KMS-11 (cell line): ENCODE measurements at regions not wholly inside any gene's neighbourhood (a gene's known extent, or its start where the extent isn't known, plus 50 kb on each side); places are given as distances from the start of the nearest gene placed in this dataset.

Experiments used
- H2AFZ ChIP-seq: fragments of 200-600 bp; sonication (generic); 2 replicates; pipeline ENCODE4 v1.6.1; 2016; ENCODE audit warnings: antibody characterized with exemption, mixed run types, low read depth
- H3K27ac ChIP-seq: fragments of 200-600 bp; sonication (generic); 2 replicates; pipeline ENCODE4 v1.6.1; 2016; ENCODE audit warnings: mild to moderate bottlenecking, mixed run types
- H3K27me3 ChIP-seq: fragments of 200-600 bp; sonication (generic); 2 replicates; pipeline ENCODE4 v1.6.1; 2017; ENCODE audit warnings: mild to moderate bottlenecking, low read depth, mixed run types, moderate library complexity; ENCODE audit not compliant: insufficient read depth
- H3K36me3 ChIP-seq: fragments of 200-600 bp; sonication (generic); 2 replicates; pipeline ENCODE4 v1.6.1; 2017; ENCODE audit warnings: mild to moderate bottlenecking, mixed run types; ENCODE audit not compliant: insufficient read depth
- H3K4me1 ChIP-seq: fragments of 200-600 bp; sonication (generic); 2 replicates; pipeline ENCODE4 v1.6.1; 2016; ENCODE audit warnings: mild to moderate bottlenecking, low read depth, mixed run types; ENCODE audit not compliant: poor library complexity, severe bottlenecking
- H3K4me2 ChIP-seq: fragments of 200-600 bp; sonication (generic); 2 replicates; pipeline ENCODE4 v1.7.0; 2016; ENCODE audit warnings: mild to moderate bottlenecking, mixed run types
- H3K4me3 ChIP-seq: fragments of 200-600 bp; sonication (generic); IDR thresholded peaks from 2 replicates; pipeline ENCODE4 v1.6.1; 2017; ENCODE audit warnings: low read depth, low read length, mixed read lengths; ENCODE audit not compliant: insufficient read depth
- H3K79me2 ChIP-seq: fragments of 200-600 bp; sonication (generic); 2 replicates; pipeline ENCODE4 v1.6.1; 2016; ENCODE audit warnings: low read depth, mixed run types; ENCODE audit not compliant: insufficient read depth
- H3K9ac ChIP-seq: fragments of 200-600 bp; sonication (generic); 2 replicates; pipeline ENCODE4 v1.6.1; 2016; ENCODE audit warnings: mild to moderate bottlenecking, mixed run types
- H4K20me1 ChIP-seq: fragments of 200-600 bp; sonication (generic); 2 replicates; pipeline ENCODE4 v1.6.1; 2016; ENCODE audit warnings: mild to moderate bottlenecking, mixed run types; ENCODE audit not compliant: insufficient read depth
- TF ChIP-seq, protein P1 (sequence below): fragments of 200-600 bp; sonication (generic); conservative IDR thresholded peaks from 2 replicates; pipeline ENCODE4 v1.6.1; 2017; ENCODE audit warnings: low read depth, mild to moderate bottlenecking, antibody characterized with exemption, low read length, moderate library complexity, mixed read lengths

- Histone ChIP-seq H2AFZ (no peak overlapping the region), H3K4me2 (no peak overlapping the region), H3K4me3 (no peak overlapping the region), H3K27me3 (no peaks in the 10 kb centered on the region), H4K20me1 (no peaks in the 10 kb centered on the region), H3K4me1 (no peaks in the 10 kb centered on the region), H3K27ac (no peak overlapping the region), H3K36me3 (no peaks in the 10 kb centered on the region), H3K9ac (no peak overlapping the region), H3K79me2 (no peaks in the 10 kb centered on the region)
- TF ChIP-seq, protein P1, sequence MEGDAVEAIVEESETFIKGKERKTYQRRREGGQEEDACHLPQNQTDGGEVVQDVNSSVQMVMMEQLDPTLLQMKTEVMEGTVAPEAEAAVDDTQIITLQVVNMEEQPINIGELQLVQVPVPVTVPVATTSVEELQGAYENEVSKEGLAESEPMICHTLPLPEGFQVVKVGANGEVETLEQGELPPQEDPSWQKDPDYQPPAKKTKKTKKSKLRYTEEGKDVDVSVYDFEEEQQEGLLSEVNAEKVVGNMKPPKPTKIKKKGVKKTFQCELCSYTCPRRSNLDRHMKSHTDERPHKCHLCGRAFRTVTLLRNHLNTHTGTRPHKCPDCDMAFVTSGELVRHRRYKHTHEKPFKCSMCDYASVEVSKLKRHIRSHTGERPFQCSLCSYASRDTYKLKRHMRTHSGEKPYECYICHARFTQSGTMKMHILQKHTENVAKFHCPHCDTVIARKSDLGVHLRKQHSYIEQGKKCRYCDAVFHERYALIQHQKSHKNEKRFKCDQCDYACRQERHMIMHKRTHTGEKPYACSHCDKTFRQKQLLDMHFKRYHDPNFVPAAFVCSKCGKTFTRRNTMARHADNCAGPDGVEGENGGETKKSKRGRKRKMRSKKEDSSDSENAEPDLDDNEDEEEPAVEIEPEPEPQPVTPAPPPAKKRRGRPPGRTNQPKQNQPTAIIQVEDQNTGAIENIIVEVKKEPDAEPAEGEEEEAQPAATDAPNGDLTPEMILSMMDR: no peak
Measured at GRCh38 chr14:51468523-51468922, 183.2 kb upstream of the FRMD6 start.

GRCh38 chr14:51472881-51473280 is 178.8 kb upstream of the FRMD6 start:
- Histone ChIP-seq H3K27ac (no peak overlapping the region), H3K36me3 (no peaks in the 10 kb centered on the region), H3K27me3 (no peaks in the 10 kb centered on the region), H3K4me2 (no peak overlapping the region), H3K4me1 (no peaks in the 10 kb centered on the region), H3K4me3 (no peak overlapping the region), H4K20me1 (no peaks in the 10 kb centered on the region), H2AFZ (no peak overlapping the region), H3K79me2 (no peaks in the 10 kb centered on the region), H3K9ac (no peak overlapping the region)
- TF ChIP-seq, protein P1: no peak

DNA sequence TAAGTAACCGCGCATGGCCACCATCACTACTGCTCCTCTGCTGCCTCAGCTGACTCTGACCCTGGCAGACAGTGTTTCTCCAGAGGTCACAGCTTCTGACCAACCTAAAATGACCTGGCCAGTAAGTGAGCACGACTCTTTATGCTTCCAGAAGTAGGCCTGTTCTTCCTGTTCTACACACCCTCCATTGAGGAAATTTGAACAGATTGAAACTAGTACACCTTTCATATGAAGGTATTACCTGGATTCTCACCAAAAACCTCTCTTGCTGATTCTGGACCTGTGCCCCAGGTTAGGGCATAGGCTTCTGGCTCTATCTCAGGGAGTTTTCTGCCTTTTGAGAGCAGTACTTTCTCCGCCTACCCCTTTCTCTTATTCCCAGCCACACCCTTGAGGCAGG is 178.4 kb upstream of the FRMD6 start:
- H3K79me2 ChIP-seq: no peaks in the 10 kb centered on the region
- no peak overlapping the region for H2AFZ ChIP-seq
- no peak overlapping the region for H3K4me3 ChIP-seq
- H3K4me1 ChIP-seq: no peaks in the 10 kb centered on the region
- TF ChIP-seq, protein P1: no peak
- H4K20me1 ChIP-seq: no peaks in the 10 kb centered on the region
- H3K27ac ChIP-seq: no peak overlapping the region
- no peaks in the 10 kb centered on the region for H3K27me3 ChIP-seq
- no peaks in the 10 kb centered on the region for H3K36me3 ChIP-seq
- H3K9ac ChIP-seq: no peak overlapping the region
- H3K4me2 ChIP-seq: no peak overlapping the region

DNA sequence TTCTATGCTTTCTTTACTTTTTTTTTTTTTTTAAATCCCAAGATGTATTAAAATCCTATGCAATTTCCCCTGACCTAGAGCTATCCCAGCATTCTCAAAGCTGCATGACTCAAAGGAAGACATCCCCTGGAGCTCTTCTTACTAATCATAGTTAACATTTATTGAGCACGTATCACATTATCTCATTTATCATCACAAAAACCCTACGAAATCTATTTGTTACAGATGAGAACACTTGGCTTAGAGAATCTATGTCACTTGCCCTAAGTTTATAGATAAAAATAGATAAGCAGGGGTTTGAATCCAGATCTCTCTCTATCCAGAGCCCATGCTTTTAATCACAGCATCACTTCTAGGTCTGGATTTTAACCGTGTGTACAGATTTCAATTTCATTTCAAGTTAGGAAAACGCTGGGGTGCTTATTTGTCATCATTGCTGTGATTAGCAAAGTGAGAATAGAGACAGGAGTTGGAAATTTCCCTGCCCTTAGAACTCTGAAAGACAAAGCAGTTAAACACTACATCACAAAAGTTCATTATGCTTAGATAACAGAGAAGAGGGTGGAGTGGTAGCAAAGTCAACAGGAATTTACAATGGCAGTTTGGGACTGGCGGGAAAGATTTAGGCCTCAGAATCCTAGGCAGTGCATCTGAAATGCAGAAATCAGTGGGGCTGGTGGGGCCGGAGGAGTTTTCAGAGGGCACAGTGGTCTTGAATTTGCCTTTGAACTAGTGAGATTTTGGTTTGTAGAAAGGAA is 177.7 kb upstream of the FRMD6 start:
- no peaks in the 10 kb centered on the region for H3K27me3 ChIP-seq
- TF ChIP-seq, protein P1: no peak
- no peak overlapping the region for H2AFZ ChIP-seq
- no peak overlapping the region for H3K27ac ChIP-seq
- H3K4me1 ChIP-seq: no peaks in the 10 kb centered on the region
- no peaks in the 10 kb centered on the region for H4K20me1 ChIP-seq
- H3K9ac ChIP-seq: no peak overlapping the region
- H3K4me3 ChIP-seq: no peak overlapping the region
- H3K4me2 ChIP-seq: no peak overlapping the region
- H3K79me2 ChIP-seq: no peaks in the 10 kb centered on the region
- H3K36me3 ChIP-seq: no peaks in the 10 kb centered on the region
